VCaP (cell line): ENCODE measurements at regions not wholly inside any gene's neighbourhood (a gene's known extent, or its start where the extent isn't known, plus 50 kb on each side); places are given as distances from the start of the nearest gene placed in this dataset.
A peak's percentile ranks its signal among the peaks of the same experiment; 100 is the strongest.

ENCODE experiments used
- H3K27ac ChIP-seq: fragments of 450-650 bp; 2 replicates; pipeline ENCODE4 v1.5.1; 2017
- CTCF ChIP-seq: fragments of 450-650 bp; conservative IDR thresholded peaks from 2 replicates; pipeline ENCODE4 v1.5.1; 2017; ENCODE audit warnings: mild to moderate bottlenecking, moderate library complexity

GRCh38 chr6:40678941-40679340 lies 91.8 kb upstream of the LRFN2 start:
- no peak for TF ChIP-seq CTCF
- H3K27ac ChIP-seq: no peak overlapping the region

- peak overlapping the region; percentile 95 for H3K27ac ChIP-seq
- no peak for TF ChIP-seq CTCF
Observed at GRCh38 chr6:40674170-40674569, 87.0 kb upstream of the LRFN2 start.

GRCh38 chr6:40672087-40672486 lies 84.9 kb upstream of the LRFN2 start:
- TF ChIP-seq CTCF: peak; percentile 72
- peak overlapping the region; percentile 95 for H3K27ac ChIP-seq

GRCh38 chr6:40671694-40672050 lies 84.5 kb upstream of the LRFN2 start:
- peak overlapping the region; percentile 95 for H3K27ac ChIP-seq
- no peak for TF ChIP-seq CTCF

GRCh38 chr6:40671001-40671693 lies 84.0 kb upstream of the LRFN2 start:
- H3K27ac ChIP-seq: peak overlapping the region; percentile 95
- TF ChIP-seq CTCF: no peak

GRCh38 chr6:40669343-40669742 lies 82.2 kb upstream of the LRFN2 start:
- TF ChIP-seq CTCF: no peak
- H3K27ac ChIP-seq: no peak overlapping the region

- H3K27ac ChIP-seq: no peak overlapping the region
- no peak for TF ChIP-seq CTCF
Observed at GRCh38 chr6:40668203-40668602, 81.0 kb upstream of the LRFN2 start.
